HEK293T (cell line): ENCODE measurements at regions not wholly inside any gene's neighbourhood (a gene's known extent, or its start where the extent isn't known, plus 50 kb on each side); places are given as distances from the start of the nearest gene placed in this dataset.

Experiments used
- CTCF ChIA-PET: fragments of 350-600 bp; formaldehyde crosslinking; extraction: SDS; loops from one replicate; lab custom pipeline; 2021; ENCODE audit warnings: antibody characterized with exemption, inconsistent platforms; lab: Yijun Ruan, JAX
- POLR2A ChIA-PET: fragments of 350-600 bp; formaldehyde crosslinking; extraction: SDS; loops from one replicate; lab custom pipeline; 2020; ENCODE audit warnings: antibody characterized with exemption, inconsistent platforms; lab: Yijun Ruan, JAX
- DNase-seq: peaks from one replicate; pipeline ENCODE4 v3.0.0; 2012; ENCODE audit warnings: mixed read lengths; ENCODE audit errors: extremely low spot score
- ARNT ChIP-seq: fragments of 450-650 bp; IDR thresholded peaks from 2 replicates; pipeline ENCODE4 v1.6.1; 2017; ENCODE audit warnings: mild to moderate bottlenecking
- BHLHE40 ChIP-seq: fragments of 450-650 bp; IDR thresholded peaks from 2 replicates; pipeline ENCODE4 v1.6.1; 2016; ENCODE audit warnings: mild to moderate bottlenecking, moderate library complexity, borderline replicate concordance
- CTBP1 ChIP-seq: fragments of 450-650 bp; IDR thresholded peaks from 2 replicates; pipeline ENCODE4 v1.6.1; 2016; ENCODE audit warnings: borderline replicate concordance
- ELF4 ChIP-seq: fragments of 450-650 bp; IDR thresholded peaks from 2 replicates; pipeline ENCODE4 v1.6.1; 2017; ENCODE audit warnings: antibody characterized with exemption
- FOXA1 ChIP-seq: fragments of 450-650 bp; IDR thresholded peaks from 2 replicates; pipeline ENCODE4 v1.6.1; 2016; ENCODE audit warnings: mild to moderate bottlenecking
- FOXK2 ChIP-seq: fragments of 450-650 bp; IDR thresholded peaks from 2 replicates; pipeline ENCODE4 v1.6.1; 2016; ENCODE audit warnings: mild to moderate bottlenecking
- FOXM1 ChIP-seq: fragments of 450-650 bp; IDR thresholded peaks from 2 replicates; pipeline ENCODE4 v1.6.1; 2017; ENCODE audit warnings: mild to moderate bottlenecking, borderline replicate concordance
- HDGF ChIP-seq: fragments of 450-650 bp; IDR thresholded peaks from 2 replicates; pipeline ENCODE4 v1.6.1; 2017; ENCODE audit warnings: antibody characterized with exemption, borderline replicate concordance
- L3MBTL2 ChIP-seq: fragments of 450-650 bp; conservative IDR thresholded peaks from 2 replicates; pipeline ENCODE4 v1.6.1; 2016; ENCODE audit warnings: mild to moderate bottlenecking
- LEF1 ChIP-seq: fragments of 450-650 bp; IDR thresholded peaks from 2 replicates; pipeline ENCODE4 v1.6.1; 2017; ENCODE audit warnings: mild to moderate bottlenecking, borderline replicate concordance
- NFRKB ChIP-seq: fragments of 450-650 bp; IDR thresholded peaks from 2 replicates; pipeline ENCODE4 v1.6.1; 2016; ENCODE audit warnings: mild to moderate bottlenecking, moderate library complexity
- PKNOX1 ChIP-seq: fragments of 450-650 bp; IDR thresholded peaks from 2 replicates; pipeline ENCODE4 v1.6.1; 2016
- SP1 ChIP-seq: fragments of 450-650 bp; IDR thresholded peaks from 2 replicates; pipeline ENCODE4 v1.6.1; 2017
- SUZ12 ChIP-seq: fragments of 450-650 bp; IDR thresholded peaks from 2 replicates; pipeline ENCODE4 v1.6.1; 2016; ENCODE audit warnings: mild to moderate bottlenecking
- TARDBP ChIP-seq: fragments of 450-650 bp; IDR thresholded peaks from 2 replicates; pipeline ENCODE4 v1.6.1; 2016
- ZNF384 ChIP-seq: fragments of 450-650 bp; IDR thresholded peaks from 2 replicates; pipeline ENCODE4 v1.6.1; 2016

GRCh38 chr16:52069866-52070265, 477.1 kb downstream of the TOX3 start:
- peak; percentile 10 for DNase-seq
- POLR2A ChIA-PET, result no interaction called here
- TF ChIP-seq FOXK2 (no peak), ZNF384 (no peak), CTBP1 (no peak), ELF4 (no peak), L3MBTL2 (no peak), ARNT (no peak), NFRKB (no peak), SP1 (no peak), PKNOX1 (no peak), LEF1 (no peak), FOXA1 (no peak), BHLHE40 (no peak), SUZ12 (no peak), FOXM1 (no peak), HDGF (no peak)
- CTCF ChIA-PET, result interaction anchor here (0.6 to 2.4 kb wide), 8 partner anchors 13 to 952 kb away, joined by 3 to 17 read pairs (median 4); no protein-coding TSS in a partner anchor

- POLR2A ChIA-PET, result no interaction called here
- CTCF ChIA-PET, result interaction anchor here (0.9 to 2.4 kb wide), 5 partner anchors 9 to 954 kb away, joined by 3 to 17 read pairs (median 3); no protein-coding TSS in a partner anchor
- DNase-seq, result peak; percentile 14
- TF ChIP-seq L3MBTL2 (no peak), BHLHE40 (no peak), ARNT (no peak), CTBP1 (no peak), FOXA1 (no peak), SUZ12 (no peak), LEF1 (no peak), PKNOX1 (no peak), NFRKB (no peak), HDGF (no peak), ELF4 (no peak), ZNF384 (no peak), FOXK2 (no peak)
These were observed 478.4 kb downstream of the TOX3 start for GRCh38 chr16:52068447-52069074.

DNA sequence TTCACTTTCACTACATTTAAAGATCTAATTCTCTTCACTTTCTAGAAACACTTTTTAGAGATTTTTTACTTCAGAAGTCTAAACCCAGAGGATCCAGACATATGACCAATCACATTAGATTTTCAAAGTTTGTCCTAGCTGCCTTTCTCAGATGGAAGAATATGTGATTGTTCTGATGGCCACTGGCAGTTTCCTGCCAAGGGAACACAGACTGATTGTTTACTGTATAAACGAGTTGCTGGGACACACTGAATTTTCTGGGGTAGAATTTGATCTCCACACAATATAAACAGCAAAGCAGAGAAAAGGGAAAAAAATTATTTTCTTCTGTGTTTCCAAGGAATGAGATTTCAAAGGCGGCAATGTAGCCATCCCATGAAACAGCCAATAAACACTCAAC, 480.0 kb downstream of the TOX3 start:
- CTCF ChIA-PET, result no interaction called here
- no peak for DNase-seq
- POLR2A ChIA-PET, result no interaction called here
- TF ChIP-seq FOXK2, result no peak
- no peak for TF ChIP-seq SUZ12
- TF ChIP-seq FOXA1, result no peak
- no peak for TF ChIP-seq ZNF384
- no peak for TF ChIP-seq SP1

GRCh38 chr16:52056259-52056658, 490.7 kb downstream of the TOX3 start:
- POLR2A ChIA-PET, result no interaction called here

DNA sequence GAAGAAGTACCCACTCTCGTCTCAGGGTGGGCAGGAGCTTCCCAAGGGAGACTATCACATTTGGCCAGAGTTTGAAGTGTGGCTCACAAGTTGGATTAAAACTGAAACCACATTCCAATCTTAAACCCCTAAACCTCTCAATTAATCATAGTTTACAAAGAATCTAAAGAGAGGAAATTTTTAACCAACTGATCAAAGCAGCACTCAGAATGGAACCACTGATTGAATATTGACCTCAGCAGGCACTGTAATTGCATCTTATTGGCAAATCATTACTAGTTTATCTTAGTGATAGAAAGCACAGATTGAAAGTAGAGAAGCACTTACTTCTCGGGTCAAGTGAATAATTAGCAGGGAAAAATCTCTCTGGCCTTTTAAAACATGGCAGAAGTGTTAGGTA, 491.6 kb downstream of the TOX3 start:
- TF ChIP-seq FOXK2 (no peak), CTBP1 (no peak), SP1 (no peak), L3MBTL2 (no peak), TARDBP (no peak), BHLHE40 (no peak), FOXA1 (no peak), SUZ12 (no peak), ARNT (no peak), NFRKB (no peak), HDGF (no peak), ELF4 (no peak), ZNF384 (no peak), FOXM1 (no peak), PKNOX1 (no peak), LEF1 (no peak)
- ChIA-PET CTCF (no interaction called here), POLR2A (no interaction called here)
- DNase-seq, result no peak

More at GRCh38 chr16:52056259-52056658, 490.7 kb downstream of the TOX3 start:
- no peak for DNase-seq
- TF ChIP-seq CTBP1 (no peak), ELF4 (no peak), FOXA1 (no peak), SUZ12 (no peak), HDGF (no peak), ARNT (no peak), ZNF384 (no peak), SP1 (no peak)
- CTCF ChIA-PET, result no interaction called here

- TF ChIP-seq ELF4, result no peak
- TF ChIP-seq SP1, result no peak
- no peak for TF ChIP-seq TARDBP
- no peak for TF ChIP-seq NFRKB
- no peak for TF ChIP-seq LEF1
- TF ChIP-seq SUZ12, result no peak
- TF ChIP-seq HDGF, result no peak
- no peak for TF ChIP-seq PKNOX1
- no peak for TF ChIP-seq ARNT
- TF ChIP-seq CTBP1, result no peak
- TF ChIP-seq BHLHE40, result no peak
- ChIA-PET CTCF (no interaction called here), POLR2A (no interaction called here)
- DNase-seq, result no peak
These were observed 492.6 kb downstream of the TOX3 start for GRCh38 chr16:52054326-52054725.
